Superior temporal gyrus (tissue), 1 donor: ENCODE measurements at regions not wholly inside any gene's neighbourhood (a gene's known extent, or its start where the extent isn't known, plus 50 kb on each side); places are given as distances from the start of the nearest gene placed in this dataset.
"Not testable (repeated sequence)": the region's sequence is repeated elsewhere in the genome, so short reads cannot be mapped to it uniquely, and the experiment has no call there.

Experiments used
- DNase-seq: peaks from one replicate; pipeline ENCODE4 v3.0.0-alpha.2; 2016; ENCODE audit errors: extremely low spot score

- no peak for DNase-seq
Observed at GRCh38 chr6:68158256-68158655, 476.8 kb upstream of the ADGRB3 start.

- no peak for DNase-seq
Observed at GRCh38 chr6:68144667-68145066, 490.4 kb upstream of the ADGRB3 start.

GRCh38 chr6:68141190-68141589, 493.9 kb upstream of the ADGRB3 start:
- DNase-seq, result no peak

- no peak for DNase-seq
Observed at GRCh38 chr6:68139130-68139529, 496.0 kb upstream of the ADGRB3 start.

- DNase-seq, result no peak
Observed at GRCh38 chr6:68134796-68135195, 500.3 kb upstream of the ADGRB3 start.

GRCh38 chr6:68128211-68128610, 506.9 kb upstream of the ADGRB3 start:
- no peak for DNase-seq

GRCh38 chr6:68127074-68127473, 508.0 kb upstream of the ADGRB3 start:
- no peak for DNase-seq

- no peak for DNase-seq
Observed at GRCh38 chr6:68126089-68126749, 508.9 kb upstream of the ADGRB3 start.

- not testable (repeated sequence) for DNase-seq
Observed at GRCh38 chr6:68122975-68123374, 512.1 kb upstream of the ADGRB3 start.

- DNase-seq, result no peak
Observed at GRCh38 chr6:68122032-68122431, 513.0 kb upstream of the ADGRB3 start.

- DNase-seq, result not testable (repeated sequence)
Observed at GRCh38 chr6:68120954-68121353, 514.1 kb upstream of the ADGRB3 start.

- no peak for DNase-seq
Observed at GRCh38 chr6:68114463-68115047, 520.5 kb upstream of the ADGRB3 start.

GRCh38 chr6:68108233-68108835, 526.7 kb upstream of the ADGRB3 start:
- DNase-seq, result peak; percentile 52

GRCh38 chr6:68094070-68094469, 541.0 kb upstream of the ADGRB3 start:
- DNase-seq, result no peak

GRCh38 chr6:68087399-68088133, 547.5 kb upstream of the ADGRB3 start:
- DNase-seq, result no peak

GRCh38 chr6:68086199-68086598, 548.9 kb upstream of the ADGRB3 start:
- DNase-seq, result no peak

- not testable (repeated sequence) for DNase-seq
Observed at GRCh38 chr6:68085599-68085998, 549.5 kb upstream of the ADGRB3 start.

GRCh38 chr6:68082086-68082485, 553.0 kb upstream of the ADGRB3 start:
- no peak for DNase-seq

GRCh38 chr6:68080074-68080473, 555.0 kb upstream of the ADGRB3 start:
- DNase-seq, result no peak

- DNase-seq, result no peak
Observed at GRCh38 chr6:68077661-68078060, 557.4 kb upstream of the ADGRB3 start.

- no peak for DNase-seq
Observed at GRCh38 chr6:68071740-68072139, 563.3 kb upstream of the ADGRB3 start.

- no peak for DNase-seq
Observed at GRCh38 chr6:68069921-68070710, 565.0 kb upstream of the ADGRB3 start.
